ENCODE measurements at regions not wholly inside any gene's neighbourhood (a gene's known extent, or its start where the extent isn't known, plus 50 kb on each side); places are given as distances from the start of the nearest gene placed in this dataset.

GRCh38 chr7:153320005-153320404 lies 560.5 kb downstream of the ACTR3B start:
- H3K27me3 Mint-ChIP-seq (ENCODE audit: insufficient read depth), result peaks cover 2% of the 10 kb centered on the region
- no peak overlapping the region for H3K4me3 Mint-ChIP-seq
- peaks cover 56% of the 10 kb centered on the region for H3K9me3 Mint-ChIP-seq
- peaks cover 17% of the 10 kb centered on the region; the same call in 1 of the 2 replicates for H3K36me3 Mint-ChIP-seq (ENCODE audit: low read depth)
- no peak for DNase-seq
- TF ChIP-seq, protein P1, sequence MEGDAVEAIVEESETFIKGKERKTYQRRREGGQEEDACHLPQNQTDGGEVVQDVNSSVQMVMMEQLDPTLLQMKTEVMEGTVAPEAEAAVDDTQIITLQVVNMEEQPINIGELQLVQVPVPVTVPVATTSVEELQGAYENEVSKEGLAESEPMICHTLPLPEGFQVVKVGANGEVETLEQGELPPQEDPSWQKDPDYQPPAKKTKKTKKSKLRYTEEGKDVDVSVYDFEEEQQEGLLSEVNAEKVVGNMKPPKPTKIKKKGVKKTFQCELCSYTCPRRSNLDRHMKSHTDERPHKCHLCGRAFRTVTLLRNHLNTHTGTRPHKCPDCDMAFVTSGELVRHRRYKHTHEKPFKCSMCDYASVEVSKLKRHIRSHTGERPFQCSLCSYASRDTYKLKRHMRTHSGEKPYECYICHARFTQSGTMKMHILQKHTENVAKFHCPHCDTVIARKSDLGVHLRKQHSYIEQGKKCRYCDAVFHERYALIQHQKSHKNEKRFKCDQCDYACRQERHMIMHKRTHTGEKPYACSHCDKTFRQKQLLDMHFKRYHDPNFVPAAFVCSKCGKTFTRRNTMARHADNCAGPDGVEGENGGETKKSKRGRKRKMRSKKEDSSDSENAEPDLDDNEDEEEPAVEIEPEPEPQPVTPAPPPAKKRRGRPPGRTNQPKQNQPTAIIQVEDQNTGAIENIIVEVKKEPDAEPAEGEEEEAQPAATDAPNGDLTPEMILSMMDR (IDR thresholded peaks at IDR 0.05), result no peak
- no peak overlapping the region for H3K27ac Mint-ChIP-seq
- H3K4me1 Mint-ChIP-seq (ENCODE audit: low read depth), result no peaks in the 10 kb centered on the region

DNA sequence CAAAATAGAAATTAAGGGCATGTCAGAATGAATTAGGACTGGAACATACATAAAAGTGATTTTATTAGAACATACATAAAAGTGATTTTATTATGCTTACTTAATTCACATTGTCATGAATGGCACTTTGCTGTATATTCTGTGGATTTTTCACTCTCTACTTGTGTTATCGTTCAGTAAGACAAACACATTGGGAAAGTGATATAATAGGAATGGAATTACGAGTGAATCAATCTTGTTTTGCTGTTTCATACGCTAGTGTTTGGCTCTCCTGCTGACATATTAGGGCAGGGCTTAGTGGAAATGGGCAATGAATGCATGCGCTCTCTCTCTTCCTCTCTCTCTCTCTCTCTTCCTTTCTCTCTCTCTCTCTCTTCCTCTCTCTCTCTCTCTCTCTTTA lies 561.1 kb downstream of the ACTR3B start:
- H3K36me3 Mint-ChIP-seq (ENCODE audit: low read depth), result peaks cover 17% of the 10 kb centered on the region; the same call in 1 of the 2 replicates

GRCh38 chr7:153322991-153323390 lies 563.4 kb downstream of the ACTR3B start:
- Mint-ChIP-seq H3K4me3 (no peak overlapping the region), H3K27ac (no peak overlapping the region), H3K27me3 (ENCODE audit: insufficient read depth) (peaks cover 2% of the 10 kb centered on the region; the same call in 1 of the 2 replicates), H3K4me1 (ENCODE audit: low read depth) (no peaks in the 10 kb centered on the region), H3K9me3 (peaks cover 69% of the 10 kb centered on the region), H3K36me3 (ENCODE audit: low read depth) (peaks cover 17% of the 10 kb centered on the region; the same call in 1 of the 2 replicates)
- DNase-seq, result no peak
- TF ChIP-seq, protein P1 (IDR thresholded peaks at IDR 0.05), result no peak

More for the DNA sequence above, 561.1 kb downstream of the ACTR3B start:
- H3K9me3 Mint-ChIP-seq, result peaks cover 56% of the 10 kb centered on the region
- no peaks in the 10 kb centered on the region for H3K4me1 Mint-ChIP-seq (ENCODE audit: low read depth)
- no peak for DNase-seq
- TF ChIP-seq, protein P1 (IDR thresholded peaks at IDR 0.05), result no peak
- H3K27me3 Mint-ChIP-seq (ENCODE audit: insufficient read depth), result peaks cover 2% of the 10 kb centered on the region
- H3K27ac Mint-ChIP-seq, result no peak overlapping the region
- H3K4me3 Mint-ChIP-seq, result no peak overlapping the region

GRCh38 chr7:153324094-153324493 lies 564.5 kb downstream of the ACTR3B start:
- H3K4me3 Mint-ChIP-seq, result no peak overlapping the region
- TF ChIP-seq, protein P1 (IDR thresholded peaks at IDR 0.05), result no peak
- H3K4me1 Mint-ChIP-seq (ENCODE audit: low read depth), result no peaks in the 10 kb centered on the region
- H3K27me3 Mint-ChIP-seq (ENCODE audit: insufficient read depth), result peaks cover 2% of the 10 kb centered on the region; the same call in 1 of the 2 replicates
- peaks cover 63% of the 10 kb centered on the region for H3K9me3 Mint-ChIP-seq
- peaks cover 10% of the 10 kb centered on the region; the same call in 1 of the 2 replicates for H3K36me3 Mint-ChIP-seq (ENCODE audit: low read depth)
- DNase-seq, result no peak
- H3K27ac Mint-ChIP-seq, result no peak overlapping the region

DNA sequence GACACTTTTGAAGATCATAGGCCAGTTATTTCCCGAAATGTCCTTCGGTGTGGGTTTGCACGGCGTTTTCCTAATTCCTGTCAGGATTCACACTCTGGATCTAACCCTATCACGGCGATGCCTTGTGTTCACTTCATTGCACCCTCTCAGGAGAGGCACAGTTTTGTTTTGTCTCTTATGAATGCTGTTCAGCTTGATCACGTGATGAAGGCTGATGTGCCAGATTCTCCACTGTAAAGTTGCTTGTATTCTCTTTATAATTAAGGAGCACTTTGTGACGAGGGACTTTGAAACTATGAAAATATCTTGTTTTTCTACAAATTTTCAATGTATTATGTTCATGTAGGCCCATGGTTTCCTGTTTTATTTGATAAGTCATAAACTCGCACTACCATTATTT lies 568.1 kb downstream of the ACTR3B start:
- no peak overlapping the region for H3K4me3 Mint-ChIP-seq
- H3K27ac Mint-ChIP-seq, result no peak overlapping the region
- no peaks in the 10 kb centered on the region for H3K27me3 Mint-ChIP-seq (ENCODE audit: insufficient read depth)
- DNase-seq, result no peak
- TF ChIP-seq, protein P1 (IDR thresholded peaks at IDR 0.05), result no peak
- peaks cover 61% of the 10 kb centered on the region for H3K9me3 Mint-ChIP-seq
- 0 out of 2 replicates have a peak, but pooled peaks cover 4% of the 10 kb centered on the region for H3K36me3 Mint-ChIP-seq (ENCODE audit: low read depth)
- no peaks in the 10 kb centered on the region for H3K4me1 Mint-ChIP-seq (ENCODE audit: low read depth)

DNA sequence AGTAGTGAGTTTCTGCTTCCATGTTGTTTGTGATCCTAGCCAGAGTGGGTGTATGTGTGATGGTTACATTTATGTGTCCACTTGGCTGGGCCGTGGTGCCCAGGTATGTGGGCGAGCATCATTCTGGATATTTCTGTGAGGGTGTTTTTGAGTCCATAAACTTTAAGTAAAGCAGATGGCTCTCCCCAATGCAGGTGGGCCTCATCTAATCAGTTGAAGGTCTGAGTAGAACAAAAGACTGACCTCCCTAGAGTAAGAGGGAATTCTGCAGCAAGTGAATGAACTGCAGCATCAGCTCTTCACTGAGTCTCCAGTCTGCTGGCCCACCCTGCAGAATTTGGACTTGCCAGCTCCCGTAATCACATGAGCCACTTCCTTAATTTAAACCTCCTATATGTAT lies 571.9 kb downstream of the ACTR3B start:
- H3K9me3 Mint-ChIP-seq, result peaks cover 58% of the 10 kb centered on the region
- no peak overlapping the region for H3K4me3 Mint-ChIP-seq
- DNase-seq, result no peak
- no peaks in the 10 kb centered on the region for H3K4me1 Mint-ChIP-seq (ENCODE audit: low read depth)
- H3K27ac Mint-ChIP-seq, result no peak overlapping the region
- H3K27me3 Mint-ChIP-seq (ENCODE audit: insufficient read depth), result no peaks in the 10 kb centered on the region
- TF ChIP-seq, protein P1 (IDR thresholded peaks at IDR 0.05), result no peak
- H3K36me3 Mint-ChIP-seq (ENCODE audit: low read depth), result no peaks in the 10 kb centered on the region
